ENCODE measurements at regions not wholly inside any gene's neighbourhood (a gene's known extent, or its start where the extent isn't known, plus 50 kb on each side); places are given as distances from the start of the nearest gene placed in this dataset.

- no peak for TF ChIP-seq CTCF (IDR thresholded peaks at IDR 0.05; ENCODE audit: low read depth, low read length, poor library complexity, severe bottlenecking)
- TF ChIP-seq EZH2phosphoT487 (IDR thresholded peaks at IDR 0.05; ENCODE audit: borderline replicate concordance, low read length), result no peak
These were observed 260.8 kb upstream of the RRP15 start for GRCh38 chr1:218024211-218024720.
